OCI-LY1 (cell line): ENCODE measurements at regions not wholly inside any gene's neighbourhood (a gene's known extent, or its start where the extent isn't known, plus 50 kb on each side); places are given as distances from the start of the nearest gene placed in this dataset.

Source experiments
- H2AFZ ChIP-seq: fragments of 200-600 bp; sonication (generic), shearing (Covaris generic); 2 replicates; pipeline ENCODE4 v1.6.0; 2014; ENCODE audit warnings: antibody characterized with exemption, mild to moderate bottlenecking, low read length
- H3F3A ChIP-seq: fragments of 200-600 bp; sonication (generic), shearing (Covaris generic); 2 replicates; pipeline ENCODE4 v1.6.0; 2014; ENCODE audit warnings: mild to moderate bottlenecking, antibody characterized with exemption, low read length, moderate library complexity; ENCODE audit not compliant: insufficient read depth
- H3K27ac ChIP-seq: fragments of 200-600 bp; sonication (generic); 2 replicates; pipeline ENCODE4 v1.5.1; 2014; ENCODE audit warnings: low read length, mixed run types, mild to moderate bottlenecking, low read depth; ENCODE audit not compliant: poor library complexity, severe bottlenecking
- H3K27me3 ChIP-seq: fragments of 200-600 bp; sonication (generic); 2 replicates; pipeline ENCODE4 v1.6.0; 2014; ENCODE audit warnings: antibody characterized with exemption, mild to moderate bottlenecking, low read length, moderate library complexity; ENCODE audit not compliant: insufficient read depth
- H3K36me3 ChIP-seq: fragments of 200-600 bp; sonication (generic); 2 replicates; pipeline ENCODE4 v1.6.1; 2014; ENCODE audit warnings: mild to moderate bottlenecking, antibody characterized with exemption, low read length, moderate library complexity, mixed read lengths; ENCODE audit not compliant: insufficient read depth
- H3K4me1 ChIP-seq: fragments of 200-600 bp; sonication (generic); 2 replicates; pipeline ENCODE4 v1.5.1; 2014; ENCODE audit warnings: mild to moderate bottlenecking, low read length, moderate library complexity; ENCODE audit not compliant: insufficient read depth, severe bottlenecking
- H3K4me2 ChIP-seq: fragments of 200-600 bp; sonication (generic), shearing (Covaris generic); 2 replicates; pipeline ENCODE4 v1.6.1; 2014; ENCODE audit warnings: low read length
- H3K4me3 ChIP-seq: fragments of 200-600 bp; sonication (generic); 2 replicates; pipeline ENCODE4 v1.5.1; 2014; ENCODE audit warnings: low read length, low read depth, mild to moderate bottlenecking, mixed read lengths; ENCODE audit not compliant: poor library complexity, severe bottlenecking
- H3K79me2 ChIP-seq: fragments of 200-600 bp; shearing (Covaris generic); 2 replicates; pipeline ENCODE4 v1.6.1; 2016; ENCODE audit warnings: mixed run types, low read length, mixed read lengths; ENCODE audit not compliant: insufficient read depth
- H3K9ac ChIP-seq: fragments of 200-600 bp; sonication (generic), shearing (Covaris generic); 2 replicates; pipeline ENCODE4 v1.6.1; 2014; ENCODE audit warnings: mild to moderate bottlenecking, low read length, mixed read lengths
- H3K9me2 ChIP-seq: fragments of 200-600 bp; sonication (generic), shearing (Covaris generic); 2 replicates; pipeline ENCODE4 v1.6.1; 2014; ENCODE audit warnings: low read depth, mild to moderate bottlenecking, low read length, mixed read lengths
- H3K9me3 ChIP-seq: fragments of 200-600 bp; shearing (Covaris generic); 2 replicates; pipeline ENCODE4 v1.6.1; 2014; ENCODE audit warnings: low read length, mixed read lengths
- H4K20me1 ChIP-seq: fragments of 200-600 bp; sonication (generic), shearing (Covaris generic); 2 replicates; pipeline ENCODE4 v1.6.0; 2016; ENCODE audit warnings: mild to moderate bottlenecking, low read length; ENCODE audit not compliant: insufficient read depth
- EZH2 ChIP-seq: fragments of 200-600 bp; sonication (generic), shearing (Covaris generic); IDR thresholded peaks from 2 replicates; pipeline ENCODE4 v1.8.0; 2017; ENCODE audit warnings: borderline replicate concordance, mixed run types, mild to moderate bottlenecking, antibody characterized with exemption, low read length, moderate library complexity, mixed read lengths
- TF ChIP-seq, protein P1 (sequence below): fragments of 200-600 bp; sonication (generic), shearing (Covaris generic); IDR thresholded peaks from 2 replicates; pipeline ENCODE4 v1.5.1; 2017; ENCODE audit warnings: mild to moderate bottlenecking, antibody characterized with exemption, low read length, moderate library complexity, mixed read lengths

- no peak overlapping the region for H3K4me3 ChIP-seq
- H3K36me3 ChIP-seq = no peaks in the 10 kb centered on the region
- H3K27ac ChIP-seq = no peak overlapping the region
- H3K9ac ChIP-seq = no peak overlapping the region
- H3K4me2 ChIP-seq = no peak overlapping the region
- no peaks in the 10 kb centered on the region for H3K79me2 ChIP-seq
- no peaks in the 10 kb centered on the region for H3K4me1 ChIP-seq
- no peak overlapping the region for H2AFZ ChIP-seq
- H3K9me3 ChIP-seq = no peaks in the 10 kb centered on the region
- H3K9me2 ChIP-seq = no peaks in the 10 kb centered on the region
- H4K20me1 ChIP-seq = no peaks in the 10 kb centered on the region
- H3F3A ChIP-seq = no peaks in the 10 kb centered on the region
- no peaks in the 10 kb centered on the region; the same call in 1 of the 2 replicates for H3K27me3 ChIP-seq
- no peak for TF ChIP-seq EZH2
- TF ChIP-seq, protein P1, sequence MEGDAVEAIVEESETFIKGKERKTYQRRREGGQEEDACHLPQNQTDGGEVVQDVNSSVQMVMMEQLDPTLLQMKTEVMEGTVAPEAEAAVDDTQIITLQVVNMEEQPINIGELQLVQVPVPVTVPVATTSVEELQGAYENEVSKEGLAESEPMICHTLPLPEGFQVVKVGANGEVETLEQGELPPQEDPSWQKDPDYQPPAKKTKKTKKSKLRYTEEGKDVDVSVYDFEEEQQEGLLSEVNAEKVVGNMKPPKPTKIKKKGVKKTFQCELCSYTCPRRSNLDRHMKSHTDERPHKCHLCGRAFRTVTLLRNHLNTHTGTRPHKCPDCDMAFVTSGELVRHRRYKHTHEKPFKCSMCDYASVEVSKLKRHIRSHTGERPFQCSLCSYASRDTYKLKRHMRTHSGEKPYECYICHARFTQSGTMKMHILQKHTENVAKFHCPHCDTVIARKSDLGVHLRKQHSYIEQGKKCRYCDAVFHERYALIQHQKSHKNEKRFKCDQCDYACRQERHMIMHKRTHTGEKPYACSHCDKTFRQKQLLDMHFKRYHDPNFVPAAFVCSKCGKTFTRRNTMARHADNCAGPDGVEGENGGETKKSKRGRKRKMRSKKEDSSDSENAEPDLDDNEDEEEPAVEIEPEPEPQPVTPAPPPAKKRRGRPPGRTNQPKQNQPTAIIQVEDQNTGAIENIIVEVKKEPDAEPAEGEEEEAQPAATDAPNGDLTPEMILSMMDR = no peak
Observed at GRCh38 chr20:23152308-23152892, 66.3 kb upstream of the CD93 start.

GRCh38 chr20:23151885-23152284 lies 65.8 kb upstream of the CD93 start:
- no peaks in the 10 kb centered on the region for H3K79me2 ChIP-seq
- H3K36me3 ChIP-seq = no peaks in the 10 kb centered on the region
- H3K4me2 ChIP-seq = no peak overlapping the region
- no peaks in the 10 kb centered on the region for H3K9me2 ChIP-seq
- no peaks in the 10 kb centered on the region for H3K9me3 ChIP-seq
- no peaks in the 10 kb centered on the region; the same call in 1 of the 2 replicates for H3K27me3 ChIP-seq
- no peaks in the 10 kb centered on the region for H3K4me1 ChIP-seq
- no peak overlapping the region for H3K27ac ChIP-seq
- H4K20me1 ChIP-seq = no peaks in the 10 kb centered on the region
- TF ChIP-seq EZH2 = no peak
- TF ChIP-seq, protein P1 = no peak
- H2AFZ ChIP-seq = no peak overlapping the region
- H3K4me3 ChIP-seq = no peak overlapping the region
- no peak overlapping the region for H3K9ac ChIP-seq
- no peaks in the 10 kb centered on the region for H3F3A ChIP-seq

DNA sequence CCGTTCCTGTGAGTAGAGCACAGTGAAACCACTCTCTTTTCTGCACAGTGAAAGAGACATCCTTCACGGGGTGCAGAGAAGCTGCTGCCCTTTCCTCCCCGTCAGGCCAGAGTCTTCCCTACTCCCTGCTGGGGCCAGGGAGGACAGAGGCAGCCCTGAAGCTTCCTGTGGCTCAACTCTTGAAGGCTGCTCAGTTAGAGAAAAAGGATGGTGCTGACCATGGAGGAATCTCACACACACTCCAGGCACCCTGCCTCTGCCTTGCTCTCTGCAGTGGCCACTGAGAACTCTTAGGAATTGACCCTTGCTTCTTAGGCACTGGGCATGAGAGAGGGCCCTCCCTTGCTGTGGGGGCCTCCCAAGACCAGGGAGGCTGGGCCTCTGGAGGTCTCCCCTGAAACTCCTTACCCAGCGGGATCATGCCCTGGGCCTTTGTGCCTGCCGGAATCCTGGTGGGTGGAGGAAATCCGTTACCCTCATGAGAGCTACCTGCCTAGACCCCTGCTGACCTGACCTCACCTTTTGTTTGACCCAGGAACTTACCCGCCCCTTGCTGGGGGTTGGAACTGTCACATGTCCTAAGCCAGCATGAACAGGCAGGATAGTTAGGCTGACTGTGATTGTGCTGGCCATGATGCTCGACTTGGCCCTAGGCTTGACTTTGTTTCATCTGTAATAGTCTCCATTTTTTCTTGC lies 65.0 kb upstream of the CD93 start:
- H3K9ac ChIP-seq = no peak overlapping the region
- no peaks in the 10 kb centered on the region for H3K4me1 ChIP-seq
- no peak overlapping the region for H3K4me2 ChIP-seq
- no peaks in the 10 kb centered on the region for H3K36me3 ChIP-seq
- no peak overlapping the region for H3K4me3 ChIP-seq
- H4K20me1 ChIP-seq = no peaks in the 10 kb centered on the region
- no peak overlapping the region for H3K27ac ChIP-seq
- H3K79me2 ChIP-seq = no peaks in the 10 kb centered on the region
- H3K27me3 ChIP-seq = no peaks in the 10 kb centered on the region; the same call in 1 of the 2 replicates
- H2AFZ ChIP-seq = no peak overlapping the region
- TF ChIP-seq EZH2 = no peak
- TF ChIP-seq, protein P1 = no peak
- H3K9me3 ChIP-seq = no peaks in the 10 kb centered on the region
- H3K9me2 ChIP-seq = no peaks in the 10 kb centered on the region
- H3F3A ChIP-seq = no peaks in the 10 kb centered on the region
